HEK293T (cell line): ENCODE measurements at regions not wholly inside any gene's neighbourhood (a gene's known extent, or its start where the extent isn't known, plus 50 kb on each side); places are given as distances from the start of the nearest gene placed in this dataset.

ENCODE experiments used
- CTCF ChIA-PET: fragments of 350-600 bp; formaldehyde crosslinking; extraction: SDS; loops from one replicate; lab custom pipeline; 2021; ENCODE audit warnings: antibody characterized with exemption, inconsistent platforms; lab: Yijun Ruan, JAX
- POLR2A ChIA-PET: fragments of 350-600 bp; formaldehyde crosslinking; extraction: SDS; loops from one replicate; lab custom pipeline; 2020; ENCODE audit warnings: antibody characterized with exemption, inconsistent platforms; lab: Yijun Ruan, JAX
- DNase-seq: peaks from one replicate; pipeline ENCODE4 v3.0.0; 2012; ENCODE audit warnings: mixed read lengths; ENCODE audit errors: extremely low spot score
- ARNT ChIP-seq: fragments of 450-650 bp; IDR thresholded peaks from 2 replicates; pipeline ENCODE4 v1.6.1; 2017; ENCODE audit warnings: mild to moderate bottlenecking
- BHLHE40 ChIP-seq: fragments of 450-650 bp; IDR thresholded peaks from 2 replicates; pipeline ENCODE4 v1.6.1; 2016; ENCODE audit warnings: mild to moderate bottlenecking, moderate library complexity, borderline replicate concordance
- CTBP1 ChIP-seq: fragments of 450-650 bp; IDR thresholded peaks from 2 replicates; pipeline ENCODE4 v1.6.1; 2016; ENCODE audit warnings: borderline replicate concordance
- ELF4 ChIP-seq: fragments of 450-650 bp; IDR thresholded peaks from 2 replicates; pipeline ENCODE4 v1.6.1; 2017; ENCODE audit warnings: antibody characterized with exemption
- FOXA1 ChIP-seq: fragments of 450-650 bp; IDR thresholded peaks from 2 replicates; pipeline ENCODE4 v1.6.1; 2016; ENCODE audit warnings: mild to moderate bottlenecking
- FOXK2 ChIP-seq: fragments of 450-650 bp; IDR thresholded peaks from 2 replicates; pipeline ENCODE4 v1.6.1; 2016; ENCODE audit warnings: mild to moderate bottlenecking
- FOXM1 ChIP-seq: fragments of 450-650 bp; IDR thresholded peaks from 2 replicates; pipeline ENCODE4 v1.6.1; 2017; ENCODE audit warnings: mild to moderate bottlenecking, borderline replicate concordance
- HDGF ChIP-seq: fragments of 450-650 bp; IDR thresholded peaks from 2 replicates; pipeline ENCODE4 v1.6.1; 2017; ENCODE audit warnings: antibody characterized with exemption, borderline replicate concordance
- L3MBTL2 ChIP-seq: fragments of 450-650 bp; conservative IDR thresholded peaks from 2 replicates; pipeline ENCODE4 v1.6.1; 2016; ENCODE audit warnings: mild to moderate bottlenecking
- LEF1 ChIP-seq: fragments of 450-650 bp; IDR thresholded peaks from 2 replicates; pipeline ENCODE4 v1.6.1; 2017; ENCODE audit warnings: mild to moderate bottlenecking, borderline replicate concordance
- NFRKB ChIP-seq: fragments of 450-650 bp; IDR thresholded peaks from 2 replicates; pipeline ENCODE4 v1.6.1; 2016; ENCODE audit warnings: mild to moderate bottlenecking, moderate library complexity
- PKNOX1 ChIP-seq: fragments of 450-650 bp; IDR thresholded peaks from 2 replicates; pipeline ENCODE4 v1.6.1; 2016
- SP1 ChIP-seq: fragments of 450-650 bp; IDR thresholded peaks from 2 replicates; pipeline ENCODE4 v1.6.1; 2017
- SUZ12 ChIP-seq: fragments of 450-650 bp; IDR thresholded peaks from 2 replicates; pipeline ENCODE4 v1.6.1; 2016; ENCODE audit warnings: mild to moderate bottlenecking
- TARDBP ChIP-seq: fragments of 450-650 bp; IDR thresholded peaks from 2 replicates; pipeline ENCODE4 v1.6.1; 2016
- ZNF384 ChIP-seq: fragments of 450-650 bp; IDR thresholded peaks from 2 replicates; pipeline ENCODE4 v1.6.1; 2016

- DNase-seq: no peak
- no peak for TF ChIP-seq ZNF384
- TF ChIP-seq HDGF: no peak
- TF ChIP-seq FOXM1: no peak
- TF ChIP-seq PKNOX1: no peak
- no peak for TF ChIP-seq TARDBP
- no peak for TF ChIP-seq BHLHE40
- no peak for TF ChIP-seq FOXK2
- no peak for TF ChIP-seq NFRKB
- TF ChIP-seq FOXA1: no peak
- TF ChIP-seq SP1: no peak
- ChIA-PET CTCF (no interaction called here), POLR2A (no interaction called here)
Observed at GRCh38 chr2:57868619-57869139, 177.9 kb upstream of the VRK2 start.

GRCh38 chr2:57869758-57870344 lies 176.8 kb upstream of the VRK2 start:
- CTCF ChIA-PET: no interaction called here
- TF ChIP-seq FOXM1 (no peak), PKNOX1 (no peak), FOXA1 (no peak), ELF4 (no peak), L3MBTL2 (no peak), BHLHE40 (no peak), FOXK2 (no peak), CTBP1 (no peak), NFRKB (no peak), ZNF384 (no peak), ARNT (no peak), HDGF (no peak)
- POLR2A ChIA-PET: no interaction called here
- DNase-seq: no peak

DNA sequence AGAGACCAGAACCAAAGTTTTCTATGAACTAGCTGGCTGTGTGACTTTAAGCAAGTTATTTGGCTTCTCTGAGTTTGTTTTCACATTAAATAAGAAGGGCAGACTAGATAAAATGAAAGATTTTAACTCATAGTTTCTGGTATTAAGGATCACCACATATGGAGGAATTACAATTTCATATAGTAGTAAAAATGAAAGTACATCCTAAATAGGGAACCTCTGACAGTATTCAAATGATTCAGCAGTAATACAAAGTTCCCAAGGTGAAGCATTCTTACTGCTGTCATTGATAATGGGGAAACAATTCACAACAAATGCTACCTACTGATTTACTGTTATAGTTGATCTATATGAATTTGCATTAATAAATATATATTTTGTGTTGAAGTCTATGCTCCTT lies 170.3 kb upstream of the VRK2 start:
- CTCF ChIA-PET: no interaction called here

DNA sequence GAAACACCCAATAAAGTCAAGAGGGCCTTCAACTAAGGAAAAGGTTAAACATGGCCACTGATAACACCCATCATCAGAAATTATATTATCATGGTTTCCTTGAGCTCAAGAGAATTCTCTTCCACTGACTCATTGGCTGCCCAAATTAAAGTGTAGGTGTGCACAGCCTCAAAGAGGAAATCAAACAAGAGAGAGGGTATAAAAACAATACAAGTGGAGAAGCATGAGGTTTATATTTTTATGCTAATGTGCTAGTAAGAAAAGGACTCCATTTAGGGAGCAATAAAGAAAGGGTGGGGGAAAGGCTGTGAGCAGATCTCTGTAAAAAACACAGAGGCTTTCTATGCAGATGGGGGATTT lies 168.8 kb upstream of the VRK2 start:
- ChIA-PET POLR2A (no interaction called here), CTCF (interaction anchor here (0.8 to 1.6 kb wide), 2 partner anchors 28 to 157 kb away, joined by 3 to 4 read pairs; no protein-coding TSS in a partner anchor)
- DNase-seq: no peak
- TF ChIP-seq HDGF: no peak

More for the DNA sequence above, 170.3 kb upstream of the VRK2 start:
- TF ChIP-seq ARNT: no peak
- no peak for TF ChIP-seq FOXA1
- TF ChIP-seq LEF1: no peak
- no peak for TF ChIP-seq CTBP1
- TF ChIP-seq FOXK2: no peak
- no peak for TF ChIP-seq BHLHE40
- no peak for TF ChIP-seq NFRKB
- no peak for TF ChIP-seq FOXM1
- TF ChIP-seq L3MBTL2: no peak
- no peak for TF ChIP-seq SP1
- TF ChIP-seq ELF4: no peak
- no peak for TF ChIP-seq ZNF384
- no peak for TF ChIP-seq SUZ12
- TF ChIP-seq PKNOX1: no peak
- TF ChIP-seq HDGF: no peak
- no peak for TF ChIP-seq TARDBP
- DNase-seq: no peak
- POLR2A ChIA-PET: no interaction called here

- POLR2A ChIA-PET: no interaction called here
- no peak for TF ChIP-seq L3MBTL2
- no peak for TF ChIP-seq FOXA1
- peak; percentile 54; the same call in 1 of the 2 replicates for TF ChIP-seq PKNOX1
- no peak for TF ChIP-seq FOXK2
- TF ChIP-seq ARNT: no peak
- no peak for TF ChIP-seq SUZ12
Observed at GRCh38 chr2:57878171-57878865, 168.3 kb upstream of the VRK2 start.

GRCh38 chr2:57878866-57879210 lies 167.8 kb upstream of the VRK2 start:
- no peak for TF ChIP-seq SP1
- no peak for TF ChIP-seq LEF1
- no peak for TF ChIP-seq TARDBP
- no peak for TF ChIP-seq FOXK2
- no peak for TF ChIP-seq HDGF
- TF ChIP-seq PKNOX1: no peak
- TF ChIP-seq NFRKB: no peak
- TF ChIP-seq BHLHE40: no peak
- no peak for TF ChIP-seq FOXA1
- ChIA-PET POLR2A (no interaction called here), CTCF (interaction anchor here (1.6 kb wide), 1 partner anchor 27 kb away, joined by 4 read pairs; no protein-coding TSS in a partner anchor)
- DNase-seq: no peak

More at GRCh38 chr2:57878171-57878865, 168.3 kb upstream of the VRK2 start:
- CTCF ChIA-PET: interaction anchor here (0.8 to 1.6 kb wide), 2 partner anchors 27 to 158 kb away, joined by 3 to 4 read pairs; no protein-coding TSS in a partner anchor
- no peak for DNase-seq
